ENCODE measurements at regions not wholly inside any gene's neighbourhood (a gene's known extent, or its start where the extent isn't known, plus 50 kb on each side); places are given as distances from the start of the nearest gene placed in this dataset.

- intact Hi-C loops (cut with DNase I): no loop called here
- 69 to 78% methylated on average over 8 of the region's 8 CpGs for WGBS, 2 donors
- Histone ChIP-seq H3K27ac (no peak overlapping the region), H3K27me3 (peaks cover 19 to 51% (median 32%) of the 10 kb centered on the region in 3 donors), H3K4me1 (peaks cover 0 to 24% (median 19%) of the 10 kb centered on the region in 4 donors), H3K9me3 (no peaks in the 10 kb centered on the region), H3K36me3 (no peaks in the 10 kb centered on the region), H3K4me3 (no peak overlapping the region)
- TF ChIP-seq POLR2A (IDR thresholded peaks at IDR 0.05) (no peak), POLR2AphosphoS5 (IDR thresholded peaks at IDR 0.05) (no peak), EP300 (IDR thresholded peaks at IDR 0.05) (no peak)
- TF ChIP-seq, protein P1, sequence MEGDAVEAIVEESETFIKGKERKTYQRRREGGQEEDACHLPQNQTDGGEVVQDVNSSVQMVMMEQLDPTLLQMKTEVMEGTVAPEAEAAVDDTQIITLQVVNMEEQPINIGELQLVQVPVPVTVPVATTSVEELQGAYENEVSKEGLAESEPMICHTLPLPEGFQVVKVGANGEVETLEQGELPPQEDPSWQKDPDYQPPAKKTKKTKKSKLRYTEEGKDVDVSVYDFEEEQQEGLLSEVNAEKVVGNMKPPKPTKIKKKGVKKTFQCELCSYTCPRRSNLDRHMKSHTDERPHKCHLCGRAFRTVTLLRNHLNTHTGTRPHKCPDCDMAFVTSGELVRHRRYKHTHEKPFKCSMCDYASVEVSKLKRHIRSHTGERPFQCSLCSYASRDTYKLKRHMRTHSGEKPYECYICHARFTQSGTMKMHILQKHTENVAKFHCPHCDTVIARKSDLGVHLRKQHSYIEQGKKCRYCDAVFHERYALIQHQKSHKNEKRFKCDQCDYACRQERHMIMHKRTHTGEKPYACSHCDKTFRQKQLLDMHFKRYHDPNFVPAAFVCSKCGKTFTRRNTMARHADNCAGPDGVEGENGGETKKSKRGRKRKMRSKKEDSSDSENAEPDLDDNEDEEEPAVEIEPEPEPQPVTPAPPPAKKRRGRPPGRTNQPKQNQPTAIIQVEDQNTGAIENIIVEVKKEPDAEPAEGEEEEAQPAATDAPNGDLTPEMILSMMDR (IDR thresholded peaks at IDR 0.05): no peak
- no peak for DNase-seq
These were observed 190.2 kb downstream of the BUD13 start for GRCh38 chr11:116582571-116582970.

GRCh38 chr11:116581349-116581748, 191.4 kb downstream of the BUD13 start:
- intact Hi-C loops (cut with DNase I): no loop called here
- no peak overlapping the region for H3K27ac ChIP-seq
- DNase-seq: no peak
- WGBS, 2 donors: 29 to 32% methylated on average over 13 of the region's 13 CpGs
- H3K27me3 ChIP-seq: peaks cover 19 to 51% (median 32%) of the 10 kb centered on the region in 3 donors
- H3K36me3 ChIP-seq: no peaks in the 10 kb centered on the region
- H3K9me3 ChIP-seq: no peaks in the 10 kb centered on the region
- H3K4me1 ChIP-seq: peaks cover 0 to 24% (median 19%) of the 10 kb centered on the region in 4 donors
- no peak overlapping the region for H3K4me3 ChIP-seq
- TF ChIP-seq POLR2A (IDR thresholded peaks at IDR 0.05) (no peak), POLR2AphosphoS5 (IDR thresholded peaks at IDR 0.05) (no peak), EP300 (IDR thresholded peaks at IDR 0.05) (no peak)
- TF ChIP-seq, protein P1 (IDR thresholded peaks at IDR 0.05): no peak

- H3K36me3 ChIP-seq: no peaks in the 10 kb centered on the region
These were observed 192.0 kb downstream of the BUD13 start for GRCh38 chr11:116580799-116581198.

DNA sequence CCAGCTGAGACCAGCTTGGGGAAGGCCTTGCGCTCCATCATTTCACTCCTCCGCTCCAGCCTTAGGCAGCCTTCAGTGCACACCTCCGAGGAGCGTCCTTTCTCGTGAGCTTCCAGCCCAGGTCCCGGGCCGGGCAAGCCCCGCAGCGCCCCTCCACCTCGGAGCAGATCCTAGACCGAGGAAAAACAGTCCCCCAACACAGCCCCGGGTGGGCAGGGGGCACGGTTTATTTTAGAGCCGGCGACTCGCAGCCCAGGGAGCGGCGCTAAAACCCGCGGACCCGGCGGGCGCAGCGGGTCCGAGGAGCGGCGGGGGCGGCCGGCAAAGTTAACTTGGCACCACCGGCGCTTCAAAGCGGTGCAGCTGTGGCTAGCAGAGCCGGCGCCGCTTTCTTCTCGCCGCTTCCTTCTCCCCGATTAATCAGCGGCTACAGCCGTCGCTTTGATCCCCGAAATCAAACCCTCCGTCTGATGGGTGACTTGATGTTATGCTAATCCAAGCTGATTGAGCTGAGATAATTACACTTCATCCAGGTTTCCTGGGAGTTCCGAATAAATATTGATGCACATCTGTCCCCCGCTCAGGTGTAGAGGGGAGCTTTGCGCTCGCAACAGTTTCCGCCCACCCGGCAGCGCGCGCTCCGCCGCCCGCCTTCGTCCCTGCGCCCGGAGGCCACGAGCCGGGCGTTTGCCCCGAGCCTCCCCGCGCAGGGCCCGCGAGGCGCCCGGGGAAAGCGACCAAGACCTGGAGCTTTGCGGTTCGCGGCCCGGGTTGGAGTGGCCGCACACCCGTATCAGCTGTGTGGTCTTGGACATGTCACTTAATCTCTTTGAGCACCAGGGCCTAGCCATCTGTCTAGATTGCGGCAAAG, 192.7 kb downstream of the BUD13 start:
- Histone ChIP-seq H3K9me3 (no peaks in the 10 kb centered on the region), H3K4me1 (peaks cover 0 to 24% (median 19%) of the 10 kb centered on the region in 4 donors), H3K27ac (no peak overlapping the region), H3K4me3 (peak overlapping the region in 3 of 4 donors; percentile 7 to 27 (median 8)), H3K27me3 (peaks cover 19 to 51% (median 32%) of the 10 kb centered on the region in 3 donors), H3K36me3 (no peaks in the 10 kb centered on the region)
- intact Hi-C loops (cut with DNase I): no loop called here
- TF ChIP-seq EP300 (IDR thresholded peaks at IDR 0.05): no peak
- no peak for TF ChIP-seq POLR2A (IDR thresholded peaks at IDR 0.05)
- TF ChIP-seq, protein P1 (IDR thresholded peaks at IDR 0.05): no peak
- TF ChIP-seq POLR2AphosphoS5 (IDR thresholded peaks at IDR 0.05): no peak
- DNase-seq: no peak
- 3 to 4% methylated on average over 76 of the region's 76 CpGs for WGBS, 2 donors

More at GRCh38 chr11:116580799-116581198, 192.0 kb downstream of the BUD13 start:
- intact Hi-C loops (cut with DNase I): no loop called here
- H3K27me3 ChIP-seq: peaks cover 19 to 51% (median 32%) of the 10 kb centered on the region in 3 donors
- no peaks in the 10 kb centered on the region for H3K9me3 ChIP-seq
- H3K27ac ChIP-seq: no peak overlapping the region
- no peak for DNase-seq
- TF ChIP-seq POLR2A (IDR thresholded peaks at IDR 0.05) (no peak), EP300 (IDR thresholded peaks at IDR 0.05) (no peak), POLR2AphosphoS5 (IDR thresholded peaks at IDR 0.05) (no peak)
- TF ChIP-seq, protein P1 (IDR thresholded peaks at IDR 0.05): no peak
- H3K4me1 ChIP-seq: peaks cover 0 to 24% (median 19%) of the 10 kb centered on the region in 4 donors
- WGBS, 2 donors: 5 to 7% methylated on average over 38 of the region's 38 CpGs
- H3K4me3 ChIP-seq: peak overlapping the region in 2 of 4 donors; percentile 7 to 27
